Lung (tissue), 11 donors: ENCODE measurements at regions not wholly inside any gene's neighbourhood (a gene's known extent, or its start where the extent isn't known, plus 50 kb on each side); places are given as distances from the start of the nearest gene placed in this dataset.

Experiments
- ATAC-seq: fragments of 200-7000 bp; cut with Tn5 transposase; one replicate; pipeline ENCODE4 v1.9.1; 2020; ENCODE audit warnings: moderate number of reproducible peaks; ENCODE audit not compliant: insufficient read depth, low FRiP score
- DNase-seq, 3 donors: peaks; one replicate each; pipeline ENCODE4 v3.0.0-alpha.2; 2013 to 2017
- H3K27ac ChIP-seq, 2 donors: one replicate each; pipeline ENCODE4 v1.5.1; 2013; ENCODE audit warnings: mild to moderate bottlenecking in 2 of 2, moderate library complexity in 2 of 2, control low read depth in 1 of 2, inconsistent platforms in 1 of 2, low read depth in 1 of 2, low read length in 1 of 2
- H3K27me3 ChIP-seq, 3 donors: one replicate each; pipeline ENCODE4 v1.5.1; 2013; ENCODE audit warnings: low read length in 2 of 3; ENCODE audit not compliant: control insufficient read depth in 3 of 3, insufficient read depth in 3 of 3
- H3K36me3 ChIP-seq, 4 donors: one replicate each; pipeline ENCODE4 v1.5.1; 2013; ENCODE audit warnings: low read length in 4 of 4, mild to moderate bottlenecking in 1 of 4, moderate library complexity in 1 of 4; ENCODE audit not compliant: control insufficient read depth in 4 of 4, insufficient read depth in 4 of 4
- H3K4me1 ChIP-seq, 5 donors: one replicate each; pipeline ENCODE4 v1.5.1; 2013; ENCODE audit warnings: low read length in 5 of 5, mild to moderate bottlenecking in 2 of 5, moderate library complexity in 1 of 5; ENCODE audit not compliant: control insufficient read depth in 5 of 5, insufficient read depth in 5 of 5
- H3K4me3 ChIP-seq: one replicate; pipeline ENCODE4 v1.5.1; 2013; ENCODE audit warnings: mild to moderate bottlenecking, control low read depth, moderate library complexity
- H3K9ac ChIP-seq, 2 donors: one replicate each; pipeline ENCODE4 v1.5.1; 2013; ENCODE audit warnings: low read length in 2 of 2, control low read depth in 1 of 2; ENCODE audit not compliant: insufficient read depth in 1 of 2
- H3K9me3 ChIP-seq, 4 donors: one replicate each; pipeline ENCODE4 v1.5.1; 2013; ENCODE audit warnings: low read length in 3 of 4, mild to moderate bottlenecking in 1 of 4, moderate library complexity in 1 of 4; ENCODE audit not compliant: control insufficient read depth in 4 of 4, insufficient read depth in 3 of 4
- CTCF ChIP-seq: IDR thresholded peaks from 2 replicates; pipeline ENCODE4 v1.5.1; 2012; ENCODE audit warnings: mild to moderate bottlenecking; ENCODE audit errors: control extremely low read depth, extremely low read depth
- WGBS, 2 donors: extraction: QIAGEN DNeasy Blood & Tissue Kit; methylation state at CpG; one replicate each; pipeline ENCODE4 v1.1.7; 2013; 5-methylcytosine and 5-hydroxymethylcytosine counted together
- donor health status: control.
- donor health status: control.
- donor health status: Bipolar disorder and iron deficiency.
- donor health status: healthy.
- donor health status: DM: yes; HTN: yes; CAD: no.

GRCh38 chr16:17828012-17828411 is 357.3 kb upstream of the XYLT1 start:
- DNase-seq (peak in 2 of 3 donors; percentile 40 to 80), ATAC-seq (no peak)
- 19 to 31% methylated on average over 2 of the region's 2 CpGs for WGBS, 2 donors
- H3K4me3 ChIP-seq, result no peak overlapping the region
- peaks cover 0 to 2% (median 0%) of the 10 kb centered on the region in 4 donors for H3K9me3 ChIP-seq
- no peak overlapping the region for H3K9ac ChIP-seq
- no peak overlapping the region for H3K27ac ChIP-seq
- H3K27me3 ChIP-seq, result no peaks in the 10 kb centered on the region
- no peaks in the 10 kb centered on the region for H3K36me3 ChIP-seq
- TF ChIP-seq CTCF, result no peak
- H3K4me1 ChIP-seq, result no peaks in the 10 kb centered on the region

- Histone ChIP-seq H3K27ac (no peak overlapping the region), H3K36me3 (no peaks in the 10 kb centered on the region), H3K27me3 (no peaks in the 10 kb centered on the region), H3K4me1 (no peaks in the 10 kb centered on the region), H3K4me3 (no peak overlapping the region), H3K9ac (no peak overlapping the region), H3K9me3 (peaks cover 0 to 2% (median 0%) of the 10 kb centered on the region in 4 donors)
- WGBS, 2 donors, result 80 to 91% methylated on average over 1 of the region's 1 CpG
- ATAC-seq, result no peak
- peak in 2 of 3 donors; percentile 43 to 78 for DNase-seq
- TF ChIP-seq CTCF, result no peak
These were observed 356.6 kb upstream of the XYLT1 start for GRCh38 chr16:17827313-17827712.

- Histone ChIP-seq H3K4me1 (no peaks in the 10 kb centered on the region), H3K27me3 (no peaks in the 10 kb centered on the region), H3K9ac (no peak overlapping the region), H3K36me3 (no peaks in the 10 kb centered on the region), H3K9me3 (peaks cover 0 to 4% (median 1%) of the 10 kb centered on the region in 4 donors), H3K4me3 (no peak overlapping the region), H3K27ac (no peak overlapping the region)
- 66 to 77% methylated on average over 2 of the region's 2 CpGs for WGBS, 2 donors
- no peak for TF ChIP-seq CTCF
- ATAC-seq (no peak), DNase-seq (no peak)
These were observed 347.2 kb upstream of the XYLT1 start for GRCh38 chr16:17817943-17818342.

GRCh38 chr16:17817260-17817659 is 346.5 kb upstream of the XYLT1 start:
- 33 to 72% methylated on average over 1 of the region's 1 CpG for WGBS, 2 donors
- TF ChIP-seq CTCF, result no peak
- ATAC-seq (no peak), DNase-seq (no peak)
- Histone ChIP-seq H3K9ac (no peak overlapping the region), H3K4me1 (no peaks in the 10 kb centered on the region), H3K9me3 (peaks cover 0 to 4% (median 1%) of the 10 kb centered on the region in 4 donors), H3K4me3 (no peak overlapping the region), H3K36me3 (no peaks in the 10 kb centered on the region), H3K27ac (no peak overlapping the region), H3K27me3 (no peaks in the 10 kb centered on the region)
